ENCODE measurements at regions not wholly inside any gene's neighbourhood (a gene's known extent, or its start where the extent isn't known, plus 50 kb on each side); places are given as distances from the start of the nearest gene placed in this dataset.

DNA sequence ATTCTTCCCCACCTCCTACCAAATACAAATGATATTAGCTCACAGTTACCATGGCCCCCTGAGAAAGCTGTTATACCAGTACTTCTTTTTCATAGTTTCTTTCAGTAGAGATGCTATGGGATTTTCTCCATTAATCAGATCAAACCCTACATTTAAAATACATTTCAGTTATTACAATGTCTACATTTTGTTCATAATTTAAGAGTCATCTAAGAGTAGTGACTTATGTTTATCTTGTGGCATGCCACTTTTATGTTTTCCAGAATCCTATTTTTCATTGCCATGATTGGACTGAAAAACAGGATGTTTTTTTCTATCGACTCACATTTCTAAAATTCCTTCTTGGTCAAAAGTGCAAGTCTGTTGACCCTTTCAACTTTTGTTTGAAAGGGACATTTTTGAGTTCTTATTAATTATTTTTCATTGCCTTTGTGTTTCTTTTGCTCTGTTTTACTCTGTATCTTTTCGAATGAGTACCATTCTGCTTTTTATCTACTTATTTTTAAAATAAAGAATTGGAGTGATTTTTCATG is 77.4 kb upstream of the ANXA1 start:
- TF ChIP-seq, protein P1, sequence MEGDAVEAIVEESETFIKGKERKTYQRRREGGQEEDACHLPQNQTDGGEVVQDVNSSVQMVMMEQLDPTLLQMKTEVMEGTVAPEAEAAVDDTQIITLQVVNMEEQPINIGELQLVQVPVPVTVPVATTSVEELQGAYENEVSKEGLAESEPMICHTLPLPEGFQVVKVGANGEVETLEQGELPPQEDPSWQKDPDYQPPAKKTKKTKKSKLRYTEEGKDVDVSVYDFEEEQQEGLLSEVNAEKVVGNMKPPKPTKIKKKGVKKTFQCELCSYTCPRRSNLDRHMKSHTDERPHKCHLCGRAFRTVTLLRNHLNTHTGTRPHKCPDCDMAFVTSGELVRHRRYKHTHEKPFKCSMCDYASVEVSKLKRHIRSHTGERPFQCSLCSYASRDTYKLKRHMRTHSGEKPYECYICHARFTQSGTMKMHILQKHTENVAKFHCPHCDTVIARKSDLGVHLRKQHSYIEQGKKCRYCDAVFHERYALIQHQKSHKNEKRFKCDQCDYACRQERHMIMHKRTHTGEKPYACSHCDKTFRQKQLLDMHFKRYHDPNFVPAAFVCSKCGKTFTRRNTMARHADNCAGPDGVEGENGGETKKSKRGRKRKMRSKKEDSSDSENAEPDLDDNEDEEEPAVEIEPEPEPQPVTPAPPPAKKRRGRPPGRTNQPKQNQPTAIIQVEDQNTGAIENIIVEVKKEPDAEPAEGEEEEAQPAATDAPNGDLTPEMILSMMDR (IDR thresholded peaks at IDR 0.05; ENCODE audit: low read depth, low read length, missing control alignments): no peak
- DNase-seq (ENCODE audit: extremely low read depth, low read depth): no peak
- H3K4me3 ChIP-seq (replicated peaks; ENCODE audit: low read depth, low read length): no peak overlapping the region

DNA sequence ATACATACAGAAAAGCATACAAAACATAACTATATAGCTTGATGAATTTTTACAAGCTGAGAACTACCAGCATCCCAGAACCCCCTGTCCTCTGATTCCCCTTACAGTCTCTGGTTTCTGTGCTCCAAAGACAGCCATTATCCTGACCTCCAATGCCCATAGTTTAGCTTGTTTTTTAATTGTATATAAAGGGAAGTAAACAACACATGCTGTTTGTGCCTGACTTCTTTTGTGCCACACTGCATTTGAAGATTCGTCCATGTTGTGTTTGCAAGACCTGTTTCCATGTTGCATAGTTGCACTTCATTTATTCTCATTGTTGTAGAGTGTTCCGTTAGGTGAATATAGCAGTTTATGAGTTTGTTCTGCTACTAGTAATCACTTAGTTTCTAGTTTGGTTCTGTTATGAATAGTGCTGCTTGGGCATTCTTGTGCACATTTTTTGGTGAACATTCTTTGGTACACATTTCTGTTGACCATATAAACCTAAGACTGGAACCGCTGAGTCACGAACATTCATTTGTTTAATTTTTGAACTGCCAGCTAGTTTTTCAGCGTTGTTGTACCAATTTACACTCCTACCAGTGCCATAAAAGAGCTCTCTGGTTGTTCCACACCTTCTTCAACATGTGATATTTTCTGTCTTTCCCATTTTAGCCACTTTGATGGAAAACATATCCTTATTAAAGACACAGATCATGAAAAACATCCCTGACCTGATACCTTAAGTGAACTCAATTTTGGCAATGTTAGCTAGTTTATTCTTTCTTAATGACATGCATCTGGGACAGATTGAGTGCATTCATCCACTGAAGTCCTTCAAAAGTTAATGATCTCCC is 78.1 kb upstream of the ANXA1 start:
- TF ChIP-seq, protein P1 (IDR thresholded peaks at IDR 0.05; ENCODE audit: low read depth, low read length, missing control alignments): no peak
- no peak overlapping the region for H3K4me3 ChIP-seq (replicated peaks; ENCODE audit: low read depth, low read length)
- DNase-seq (ENCODE audit: extremely low read depth, low read depth): peak; percentile 22

DNA sequence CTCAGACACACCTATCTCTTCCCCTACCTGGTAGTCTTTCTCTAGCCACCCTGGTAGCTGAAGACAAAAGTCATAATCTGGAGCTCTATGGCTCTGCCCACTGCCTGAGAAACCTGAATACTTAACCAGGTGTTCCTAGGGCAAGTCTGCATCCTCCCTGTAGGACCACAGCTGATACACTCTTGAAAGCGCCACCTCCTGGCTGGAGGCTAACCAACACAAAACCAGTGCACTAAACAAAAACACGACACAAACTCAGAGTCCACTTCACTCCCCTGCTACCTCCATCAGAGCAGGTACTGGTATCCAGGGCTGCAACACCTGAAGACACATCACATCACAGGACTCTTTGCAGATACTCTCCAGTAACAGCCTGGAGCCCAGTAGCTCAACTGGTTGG is 84.6 kb upstream of the ANXA1 start:
- DNase-seq (ENCODE audit: extremely low read depth, low read depth): no peak
- TF ChIP-seq, protein P1 (IDR thresholded peaks at IDR 0.05; ENCODE audit: low read depth, low read length, missing control alignments): peak; percentile 19
- H3K4me3 ChIP-seq (replicated peaks; ENCODE audit: low read depth, low read length): no peak overlapping the region

DNA sequence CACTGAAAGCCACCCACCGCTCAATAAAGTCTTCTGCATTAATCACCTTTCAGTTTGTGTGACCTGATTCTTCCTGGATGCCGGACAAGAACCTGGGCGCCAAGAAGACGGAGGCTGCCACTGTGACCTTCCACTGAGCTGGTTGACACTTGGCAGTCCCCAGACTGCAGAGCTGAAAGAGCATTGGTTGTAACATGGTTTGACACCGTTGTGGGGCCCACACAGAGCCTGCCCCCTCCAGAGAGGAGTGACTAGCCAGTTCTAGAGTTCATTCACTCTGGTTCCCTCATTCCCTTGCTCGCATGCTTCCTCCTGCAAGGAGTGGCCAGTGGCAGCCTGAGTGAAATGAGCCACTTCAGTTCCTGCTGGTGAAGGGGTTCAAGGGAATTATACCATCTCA is 86.2 kb upstream of the ANXA1 start:
- no peak overlapping the region for H3K4me3 ChIP-seq (replicated peaks; ENCODE audit: low read depth, low read length)
- TF ChIP-seq, protein P1 (IDR thresholded peaks at IDR 0.05; ENCODE audit: low read depth, low read length, missing control alignments): no peak
- no peak for DNase-seq (ENCODE audit: extremely low read depth, low read depth)

DNA sequence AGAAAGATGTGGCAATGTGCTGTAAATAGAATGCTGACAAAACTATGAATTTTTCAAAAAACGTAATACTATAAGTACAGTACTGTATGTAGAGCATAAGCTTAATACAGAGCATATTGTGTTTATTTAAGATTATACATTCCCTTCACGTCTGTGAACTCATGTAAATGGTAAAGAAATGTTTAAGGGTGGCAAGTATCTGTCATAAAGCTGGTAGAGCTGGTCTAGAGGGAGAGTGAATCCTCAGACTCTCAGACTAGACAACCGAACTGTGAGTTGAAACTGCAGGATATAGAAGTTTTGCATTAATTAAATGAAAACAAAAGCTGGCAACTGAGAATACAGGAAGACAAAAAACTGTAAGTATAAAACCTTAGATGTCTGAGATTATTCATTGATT is 87.3 kb upstream of the ANXA1 start:
- TF ChIP-seq, protein P1 (IDR thresholded peaks at IDR 0.05; ENCODE audit: low read depth, low read length, missing control alignments): no peak
- no peak for DNase-seq (ENCODE audit: extremely low read depth, low read depth)
- H3K4me3 ChIP-seq (replicated peaks; ENCODE audit: low read depth, low read length): no peak overlapping the region

DNA sequence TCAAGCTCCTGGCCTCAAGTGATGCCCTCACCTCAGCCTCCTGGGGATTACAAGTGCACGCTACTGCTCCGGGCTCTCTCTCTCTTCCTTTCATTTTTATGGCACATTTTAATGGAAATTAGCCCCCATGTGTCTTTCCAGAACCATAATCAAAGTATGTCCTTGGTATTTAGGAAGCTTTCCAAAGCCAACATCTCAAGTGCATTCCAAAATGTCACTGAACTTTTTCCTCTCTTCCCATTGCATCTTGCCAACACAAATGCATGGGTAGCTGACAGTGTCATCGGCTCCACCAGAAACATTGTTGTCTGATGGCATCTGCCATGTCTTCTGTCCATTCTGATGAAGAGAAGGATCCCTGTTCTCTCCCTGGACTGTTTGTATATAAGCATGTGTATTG is 90.5 kb upstream of the ANXA1 start:
- TF ChIP-seq, protein P1 (IDR thresholded peaks at IDR 0.05; ENCODE audit: low read depth, low read length, missing control alignments): no peak
- H3K4me3 ChIP-seq (replicated peaks; ENCODE audit: low read depth, low read length): no peak overlapping the region
- DNase-seq (ENCODE audit: extremely low read depth, low read depth): no peak
